Amniotic stem cell (primary cell): ENCODE measurements at regions not wholly inside any gene's neighbourhood (a gene's known extent, or its start where the extent isn't known, plus 50 kb on each side); places are given as distances from the start of the nearest gene placed in this dataset.
A peak's percentile ranks its signal among the peaks of the same experiment; 100 is the strongest.

Source experiments
- DNase-seq: peaks from one replicate; lab custom pipeline; 2025; lab: John Stamatoyannopoulos, UW

DNA sequence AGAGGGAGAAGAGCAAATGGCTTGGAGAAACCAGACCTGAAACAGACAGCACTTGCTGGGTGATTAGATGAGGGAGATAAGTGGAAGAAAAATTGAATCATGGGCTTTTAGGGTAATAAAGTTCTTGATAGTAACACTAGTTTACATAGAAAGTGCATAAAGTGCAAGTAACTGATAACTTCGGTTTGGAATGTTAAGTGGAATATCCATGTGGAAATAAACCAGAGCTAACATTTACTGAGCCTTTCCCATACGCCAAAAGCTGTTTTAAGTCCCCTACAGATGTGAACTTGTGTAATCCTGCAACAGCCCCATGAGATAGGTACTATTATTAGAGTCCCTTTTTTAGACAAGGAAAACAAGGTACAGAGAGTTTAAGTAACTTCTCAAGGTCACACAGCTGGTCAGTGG is 77.1 kb upstream of the NUDT4 start:
- no peak for DNase-seq

DNA sequence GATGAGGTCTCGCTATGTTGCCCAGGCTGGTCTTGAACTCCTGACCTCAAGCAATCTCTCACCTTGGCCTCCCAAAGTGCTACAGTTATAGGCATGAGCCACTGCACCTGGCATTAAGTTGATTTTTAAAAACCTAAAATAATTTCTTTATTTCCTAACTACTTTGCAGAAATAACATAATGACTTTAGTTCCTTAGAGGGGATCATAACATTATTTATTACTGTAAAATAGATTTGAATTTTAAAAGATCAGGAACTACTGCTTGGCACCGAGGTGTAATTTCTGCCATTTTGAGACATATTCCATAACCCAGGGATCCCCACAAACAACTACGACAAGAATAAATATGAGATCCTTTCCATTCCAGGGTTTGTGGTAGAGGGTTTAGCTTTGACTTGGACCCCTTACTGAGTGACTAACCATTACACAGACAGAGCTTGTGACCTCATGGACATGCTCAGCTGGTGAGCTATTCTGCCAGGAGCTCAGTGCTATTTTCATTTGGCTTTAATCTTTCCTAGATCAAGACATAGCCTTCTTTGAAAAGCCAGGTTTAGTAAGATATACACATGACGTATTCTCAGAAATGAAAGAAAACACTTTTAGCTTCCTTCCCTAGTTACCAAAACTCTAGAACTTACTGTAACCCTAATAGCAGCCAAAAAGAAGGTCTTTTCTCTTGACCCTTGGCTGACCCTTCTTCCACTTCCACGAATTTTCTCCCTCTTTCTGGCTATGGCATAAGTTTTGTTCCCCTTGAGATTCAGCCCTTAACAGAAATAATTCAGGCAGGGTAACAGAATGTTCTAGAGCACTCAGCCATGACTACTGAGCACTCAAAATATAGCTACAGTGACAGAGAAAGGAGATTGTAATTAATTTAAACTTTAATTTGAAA is 75.1 kb upstream of the NUDT4 start:
- peak; percentile 63 for DNase-seq

GRCh38 chr12:93306636-93307035 is 71.1 kb upstream of the NUDT4 start:
- no peak for DNase-seq

DNA sequence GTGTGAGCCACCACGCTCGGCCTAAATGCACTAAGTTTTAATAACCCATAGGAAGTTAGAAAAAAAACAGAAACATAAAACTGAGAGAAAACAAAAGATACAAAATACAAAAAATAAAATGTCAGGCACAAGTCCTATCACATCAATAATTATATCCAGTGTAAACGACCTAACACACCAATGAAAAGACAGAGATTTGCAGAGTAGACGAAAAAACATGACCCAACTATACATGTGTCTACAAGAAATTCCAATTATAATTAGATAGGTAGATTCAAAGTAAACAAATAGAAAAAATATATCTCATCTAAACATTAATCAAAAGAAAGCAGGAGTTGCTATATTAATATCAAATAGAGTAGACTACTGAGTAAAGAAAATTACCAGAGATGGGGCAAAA is 69.4 kb upstream of the NUDT4 start:
- DNase-seq, result no peak

DNA sequence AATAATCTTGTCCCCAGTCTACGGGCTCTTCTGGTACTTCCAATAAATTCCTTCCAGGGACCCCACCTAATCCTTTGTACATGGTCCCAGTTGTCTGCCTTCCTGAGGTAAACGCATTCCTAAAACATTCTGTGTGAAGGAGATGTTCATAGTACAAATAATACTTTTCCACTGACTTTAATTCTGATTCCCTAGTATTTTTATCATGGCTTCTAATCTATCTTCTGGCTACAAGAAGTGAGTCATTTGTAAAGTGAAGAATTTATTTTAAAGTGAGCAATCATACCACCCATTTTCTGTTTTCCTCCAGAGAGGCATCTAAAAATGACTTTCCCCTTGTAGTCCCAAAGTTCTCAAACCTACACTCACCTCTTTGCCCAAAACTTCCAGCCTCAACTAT is 65.9 kb upstream of the NUDT4 start:
- no peak for DNase-seq

DNA sequence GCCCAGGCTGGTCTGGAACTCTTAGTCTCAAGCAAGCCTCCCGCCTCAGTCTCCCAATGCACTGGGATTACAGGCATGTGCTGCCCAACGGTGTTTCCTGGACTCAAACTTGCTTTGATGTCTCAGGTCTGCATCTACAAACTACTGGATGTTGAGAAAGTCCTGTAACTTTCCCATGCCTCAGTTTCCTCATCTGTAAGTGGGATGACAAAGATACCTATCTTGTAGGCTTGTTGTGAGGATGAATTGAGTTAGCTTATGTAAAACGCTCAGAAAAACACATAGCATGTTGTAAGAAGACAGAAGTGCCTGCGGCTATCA is 63.6 kb upstream of the NUDT4 start:
- no peak for DNase-seq

- no peak for DNase-seq
Measured at GRCh38 chr12:93315385-93315906, 62.3 kb upstream of the NUDT4 start.

DNA sequence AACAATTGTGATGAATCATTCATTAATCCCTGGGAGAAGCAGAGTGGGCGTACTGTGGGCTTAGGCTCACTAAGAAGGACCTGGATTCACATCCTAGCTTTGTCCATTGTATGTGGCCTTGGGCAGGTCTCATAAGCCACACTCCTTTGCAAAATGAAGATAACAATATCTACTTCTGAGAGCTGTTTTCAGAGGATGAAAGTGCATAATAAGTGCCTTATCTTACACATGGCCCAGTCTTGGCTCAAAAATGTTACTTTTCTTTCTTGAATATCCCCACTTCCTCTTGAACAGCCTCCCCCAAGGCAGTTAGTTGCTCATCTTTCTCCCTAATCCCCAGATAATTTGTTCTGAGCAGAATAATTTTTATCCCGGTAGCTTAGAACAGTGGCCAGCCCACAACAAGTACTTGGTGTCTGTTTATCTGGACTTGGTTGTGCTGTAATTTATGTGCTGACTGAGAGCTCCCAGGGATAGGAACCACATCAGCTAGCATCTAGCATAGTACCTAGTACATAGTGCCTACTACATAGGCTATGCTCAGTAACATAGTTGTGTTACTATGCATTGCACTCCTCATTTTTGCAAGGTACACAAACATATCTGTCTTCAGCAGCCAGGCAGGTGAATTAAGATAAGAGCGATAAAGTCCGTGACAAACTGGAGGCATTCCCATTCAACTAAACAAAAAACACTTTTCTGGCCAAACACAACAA is 61.7 kb upstream of the NUDT4 start:
- DNase-seq, result no peak

DNA sequence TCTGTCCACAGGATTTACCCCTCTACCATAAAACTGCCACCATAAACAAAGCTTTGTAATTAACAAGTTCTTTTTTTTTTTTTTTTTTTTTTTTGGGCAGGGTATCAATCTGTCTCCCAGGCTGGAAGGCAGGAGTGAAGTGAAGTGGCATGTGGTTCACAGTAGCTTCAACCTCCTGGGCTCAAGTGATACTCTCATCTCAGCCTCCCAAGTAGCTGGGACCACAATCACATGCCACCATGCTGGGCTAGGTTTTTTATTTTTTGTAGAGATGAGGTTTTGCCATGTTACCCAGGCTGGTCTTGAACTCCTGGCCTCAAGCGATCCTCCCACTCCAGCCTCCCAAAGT is 61.1 kb upstream of the NUDT4 start:
- no peak for DNase-seq

- no peak for DNase-seq
Measured at GRCh38 chr12:93317227-93317626, 60.5 kb upstream of the NUDT4 start.

- DNase-seq, result no peak
Measured at GRCh38 chr12:93318720-93319522, 58.8 kb upstream of the NUDT4 start.

- DNase-seq, result no peak
Measured at GRCh38 chr12:93319523-93320050, 58.1 kb upstream of the NUDT4 start.

DNA sequence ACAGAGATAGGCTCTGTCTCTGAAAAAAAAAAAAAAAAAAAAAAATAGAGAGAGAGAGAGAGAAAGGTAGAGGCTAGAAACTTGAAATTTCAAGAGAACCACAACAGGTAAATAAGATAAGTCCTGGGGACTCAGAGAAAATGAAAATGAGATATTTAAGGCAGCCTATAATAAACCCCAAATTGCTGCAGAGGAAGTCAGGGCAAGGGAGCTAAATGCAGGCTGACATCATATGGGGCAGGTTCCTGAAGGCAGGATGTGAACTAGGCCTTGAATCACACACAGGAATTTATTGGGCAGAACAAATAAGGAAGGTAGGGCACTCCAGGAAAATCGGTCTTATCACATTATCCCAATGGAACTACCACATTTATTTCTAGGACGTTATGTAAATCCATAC is 54.9 kb upstream of the NUDT4 start:
- DNase-seq, result no peak

- no peak for DNase-seq
Measured at GRCh38 chr12:93323625-93324329, 53.9 kb upstream of the NUDT4 start.

- DNase-seq, result no peak
Measured at GRCh38 chr12:93325855-93326254, 51.9 kb upstream of the NUDT4 start.
